ENCODE measurements at regions not wholly inside any gene's neighbourhood (a gene's known extent, or its start where the extent isn't known, plus 50 kb on each side); places are given as distances from the start of the nearest gene placed in this dataset.

DNA sequence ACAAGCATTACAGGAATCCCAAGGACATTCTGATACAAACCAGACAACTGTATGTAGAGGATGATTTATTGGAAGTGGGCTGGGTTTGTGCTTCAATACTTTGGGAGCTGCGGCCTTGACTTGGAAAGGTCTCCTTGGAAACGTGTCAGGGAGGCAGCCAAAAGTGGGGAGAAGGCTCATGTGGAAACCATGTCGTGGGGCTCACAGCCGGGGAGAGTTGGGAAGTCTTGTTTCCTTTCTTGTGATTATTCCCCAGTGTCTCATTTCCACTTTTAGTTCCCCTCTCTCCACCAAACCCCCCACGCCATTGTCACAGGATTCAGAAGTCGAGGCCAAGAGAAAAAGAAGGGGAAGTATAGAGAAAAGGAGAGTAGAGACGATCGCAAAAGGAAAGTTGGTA is 53.9 kb upstream of the SFMBT2 start:
- POLR2A ChIA-PET: no interaction called here
- Histone ChIP-seq H3K9ac (no peak overlapping the region), H3K79me2 (ENCODE audit: insufficient read depth) (no peaks in the 10 kb centered on the region), H3F3A (replicated peaks; ENCODE audit: insufficient read depth) (no peaks in the 10 kb centered on the region), H4K20me1 (ENCODE audit: insufficient read depth) (no peaks in the 10 kb centered on the region), H3K27me3 (ENCODE audit: insufficient read depth) (no peaks in the 10 kb centered on the region), H3K36me3 (replicated peaks in 1 of 2; ENCODE audit: control insufficient read depth in 1 of 2, insufficient read depth in 2 of 2, low read length in 1 of 2) (no peaks in the 10 kb centered on the region), H2AFZ (ENCODE audit: low read depth) (no peak overlapping the region), H3K4me3 (ENCODE audit: low read depth in 2 of 2, low read length in 1 of 2) (no peak overlapping the region), H3K9me2 (no peaks in the 10 kb centered on the region), H3K9me3 (no peaks in the 10 kb centered on the region), H3K4me2 (no peak overlapping the region), H3K4me1 (ENCODE audit: control insufficient read depth in 1 of 2, insufficient read depth in 2 of 2, low read depth in 1 of 2, low read length in 1 of 2) (no peaks in the 10 kb centered on the region; a peak in 1 of 4 replicates), H3K27ac (ENCODE audit: low read depth in 2 of 2, low read length in 1 of 2) (no peak overlapping the region)
- TF ChIP-seq, protein P1, sequence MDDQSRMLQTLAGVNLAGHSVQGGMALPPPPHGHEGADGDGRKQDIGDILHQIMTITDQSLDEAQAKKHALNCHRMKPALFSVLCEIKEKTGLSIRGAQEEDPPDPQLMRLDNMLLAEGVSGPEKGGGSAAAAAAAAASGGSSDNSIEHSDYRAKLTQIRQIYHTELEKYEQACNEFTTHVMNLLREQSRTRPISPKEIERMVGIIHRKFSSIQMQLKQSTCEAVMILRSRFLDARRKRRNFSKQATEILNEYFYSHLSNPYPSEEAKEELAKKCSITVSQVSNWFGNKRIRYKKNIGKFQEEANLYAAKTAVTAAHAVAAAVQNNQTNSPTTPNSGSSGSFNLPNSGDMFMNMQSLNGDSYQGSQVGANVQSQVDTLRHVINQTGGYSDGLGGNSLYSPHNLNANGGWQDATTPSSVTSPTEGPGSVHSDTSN (IDR thresholded peaks at IDR 0.05): no peak
- TF ChIP-seq GATA2 (CRISPR knock-in tag; IDR thresholded peaks at IDR 0.05) (no peak), REST (IDR thresholded peaks at IDR 0.05; ENCODE audit: low read depth, low read length) (no peak), ZBTB33 (IDR thresholded peaks at IDR 0.05; ENCODE audit: borderline replicate concordance, low read depth) (no peak), ELF1 (IDR thresholded peaks at IDR 0.05) (no peak), FOSL2 (IDR thresholded peaks at IDR 0.05; ENCODE audit: borderline replicate concordance, low read depth) (no peak), TEAD4 (IDR thresholded peaks at IDR 0.05; ENCODE audit: borderline replicate concordance, insufficient read depth) (no peak), YY1 (IDR thresholded peaks at IDR 0.05; ENCODE audit: low read depth) (no peak), RAD21 (IDR thresholded peaks at IDR 0.05; ENCODE audit: low read length) (no peak)
- TF ChIP-seq, protein P2, sequence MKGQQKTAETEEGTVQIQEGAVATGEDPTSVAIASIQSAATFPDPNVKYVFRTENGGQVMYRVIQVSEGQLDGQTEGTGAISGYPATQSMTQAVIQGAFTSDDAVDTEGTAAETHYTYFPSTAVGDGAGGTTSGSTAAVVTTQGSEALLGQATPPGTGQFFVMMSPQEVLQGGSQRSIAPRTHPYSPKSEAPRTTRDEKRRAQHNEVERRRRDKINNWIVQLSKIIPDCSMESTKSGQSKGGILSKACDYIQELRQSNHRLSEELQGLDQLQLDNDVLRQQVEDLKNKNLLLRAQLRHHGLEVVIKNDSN (IDR thresholded peaks at IDR 0.05; ENCODE audit: borderline replicate concordance, low read depth): no peak
- 50% methylated on average over 8 of the region's 8 CpGs for WGBS (ENCODE audit: low lambda C conversion rate)
- CTCF ChIA-PET: no interaction called here
- DNase-seq: no peak

Small RNA genes lying in the stretch of these regions (small RNA-seq; reads per million reads assigned to genes)
- 0 reads per million in 7 experiments for gene RNU6-535P

Data from SK-N-SH (cell line).